ENCODE measurements at regions not wholly inside any gene's neighbourhood (a gene's known extent, or its start where the extent isn't known, plus 50 kb on each side); places are given as distances from the start of the nearest gene placed in this dataset.
"Not testable (repeated sequence)": the region's sequence is repeated elsewhere in the genome, so short reads cannot be mapped to it uniquely, and the experiment has no call there.

GRCh38 chr4:116539744-116540143 lies 545.6 kb downstream of the TRAM1L1 start:
- no peak overlapping the region for H3K4me3 ChIP-seq (ENCODE audit: low read depth, low read length)
- 93% methylated on average over 3 of the region's 3 CpGs for WGBS
- H3K27ac ChIP-seq (ENCODE audit: low read depth): no peak overlapping the region
- no peak for DNase-seq (ENCODE audit: extremely low spot score)
- no peaks in the 10 kb centered on the region for H3K4me1 ChIP-seq (ENCODE audit: insufficient read depth)
- peaks cover 1% of the 10 kb centered on the region for H3K36me3 ChIP-seq (ENCODE audit: insufficient read depth)

- DNase-seq (ENCODE audit: extremely low spot score): no peak
- Histone ChIP-seq H3K4me3 (ENCODE audit: low read depth, low read length) (no peak overlapping the region), H3K36me3 (ENCODE audit: insufficient read depth) (peaks cover 1% of the 10 kb centered on the region), H3K4me1 (ENCODE audit: insufficient read depth) (no peaks in the 10 kb centered on the region), H3K27ac (ENCODE audit: low read depth) (no peak overlapping the region)
These were observed 547.5 kb downstream of the TRAM1L1 start for GRCh38 chr4:116537828-116538227.

- H3K36me3 ChIP-seq (ENCODE audit: insufficient read depth); H3K27ac ChIP-seq (ENCODE audit: low read depth); H3K4me3 ChIP-seq (ENCODE audit: low read depth, low read length); H3K4me1 ChIP-seq (ENCODE audit: insufficient read depth); DNase-seq (ENCODE audit: extremely low spot score): not testable (repeated sequence)
- WGBS: 91% methylated on average over 6 of the region's 6 CpGs
These were observed 549.4 kb downstream of the TRAM1L1 start for GRCh38 chr4:116536024-116536423.

- 52% methylated on average over 5 of the region's 5 CpGs for WGBS
- Histone ChIP-seq H3K4me3 (ENCODE audit: low read depth, low read length) (no peak overlapping the region), H3K27ac (ENCODE audit: low read depth) (no peak overlapping the region), H3K4me1 (ENCODE audit: insufficient read depth) (no peaks in the 10 kb centered on the region), H3K36me3 (ENCODE audit: insufficient read depth) (peaks cover under 1% of the 10 kb centered on the region)
- no peak for DNase-seq (ENCODE audit: extremely low spot score)
These were observed 553.5 kb downstream of the TRAM1L1 start for GRCh38 chr4:116531870-116532269.

- DNase-seq (ENCODE audit: extremely low spot score): no peak
- Histone ChIP-seq H3K4me1 (ENCODE audit: insufficient read depth) (no peaks in the 10 kb centered on the region), H3K4me3 (ENCODE audit: low read depth, low read length) (no peak overlapping the region), H3K36me3 (ENCODE audit: insufficient read depth) (no peaks in the 10 kb centered on the region), H3K27ac (ENCODE audit: low read depth) (no peak overlapping the region)
- WGBS: 82% methylated on average over 3 of the region's 3 CpGs
These were observed 554.4 kb downstream of the TRAM1L1 start for GRCh38 chr4:116531026-116531425.

GRCh38 chr4:116530048-116530447 lies 555.3 kb downstream of the TRAM1L1 start:
- Histone ChIP-seq H3K4me1 (ENCODE audit: insufficient read depth) (no peaks in the 10 kb centered on the region), H3K27ac (ENCODE audit: low read depth) (no peak overlapping the region), H3K4me3 (ENCODE audit: low read depth, low read length) (no peak overlapping the region), H3K36me3 (ENCODE audit: insufficient read depth) (no peaks in the 10 kb centered on the region)
- no peak for DNase-seq (ENCODE audit: extremely low spot score)
- 48% methylated on average over 2 of the region's 2 CpGs for WGBS

- Histone ChIP-seq H3K36me3 (ENCODE audit: insufficient read depth) (no peaks in the 10 kb centered on the region), H3K4me1 (ENCODE audit: insufficient read depth) (no peaks in the 10 kb centered on the region), H3K27ac (ENCODE audit: low read depth) (no peak overlapping the region), H3K4me3 (ENCODE audit: low read depth, low read length) (no peak overlapping the region)
- WGBS: 94% methylated on average over 1 of the region's 1 CpG
- no peak for DNase-seq (ENCODE audit: extremely low spot score)
These were observed 556.2 kb downstream of the TRAM1L1 start for GRCh38 chr4:116529129-116529528.

- DNase-seq (ENCODE audit: extremely low spot score): no peak
- H3K4me1 ChIP-seq (ENCODE audit: insufficient read depth): no peaks in the 10 kb centered on the region
- H3K36me3 ChIP-seq (ENCODE audit: insufficient read depth): no peaks in the 10 kb centered on the region
- H3K27ac ChIP-seq (ENCODE audit: low read depth): no peak overlapping the region
- no peak overlapping the region for H3K4me3 ChIP-seq (ENCODE audit: low read depth, low read length)
These were observed 562.5 kb downstream of the TRAM1L1 start for GRCh38 chr4:116522922-116523321.

- Histone ChIP-seq H3K4me1 (ENCODE audit: insufficient read depth) (no peaks in the 10 kb centered on the region), H3K4me3 (ENCODE audit: low read depth, low read length) (no peak overlapping the region), H3K36me3 (ENCODE audit: insufficient read depth) (no peaks in the 10 kb centered on the region), H3K27ac (ENCODE audit: low read depth) (no peak overlapping the region)
- DNase-seq (ENCODE audit: extremely low spot score): no peak
- WGBS: 70% methylated on average over 3 of the region's 3 CpGs
These were observed 564.5 kb downstream of the TRAM1L1 start for GRCh38 chr4:116520886-116521285.

- no peaks in the 10 kb centered on the region for H3K4me1 ChIP-seq (ENCODE audit: insufficient read depth)
- no peak overlapping the region for H3K4me3 ChIP-seq (ENCODE audit: low read depth, low read length)
- no peak for DNase-seq (ENCODE audit: extremely low spot score)
- no peak overlapping the region for H3K27ac ChIP-seq (ENCODE audit: low read depth)
- peaks cover 2% of the 10 kb centered on the region for H3K36me3 ChIP-seq (ENCODE audit: insufficient read depth)
- WGBS: 84% methylated on average over 2 of the region's 2 CpGs
These were observed 568.7 kb downstream of the TRAM1L1 start for GRCh38 chr4:116516711-116517110.

- no peak for DNase-seq (ENCODE audit: extremely low spot score)
- peaks cover 2% of the 10 kb centered on the region for H3K36me3 ChIP-seq (ENCODE audit: insufficient read depth)
- no peaks in the 10 kb centered on the region for H3K4me1 ChIP-seq (ENCODE audit: insufficient read depth)
- H3K4me3 ChIP-seq (ENCODE audit: low read depth, low read length): no peak overlapping the region
- 65% methylated on average over 1 of the region's 1 CpG for WGBS
- H3K27ac ChIP-seq (ENCODE audit: low read depth): no peak overlapping the region
These were observed 569.4 kb downstream of the TRAM1L1 start for GRCh38 chr4:116515959-116516358.

- H3K4me1 ChIP-seq (ENCODE audit: insufficient read depth): no peaks in the 10 kb centered on the region
- WGBS: 60% methylated on average over 3 of the region's 3 CpGs
- no peak overlapping the region for H3K27ac ChIP-seq (ENCODE audit: low read depth)
- no peak overlapping the region for H3K4me3 ChIP-seq (ENCODE audit: low read depth, low read length)
- DNase-seq (ENCODE audit: extremely low spot score): no peak
- H3K36me3 ChIP-seq (ENCODE audit: insufficient read depth): peaks cover 2% of the 10 kb centered on the region
These were observed 572.8 kb downstream of the TRAM1L1 start for GRCh38 chr4:116512552-116512951.

GRCh38 chr4:116501954-116502353 lies 583.4 kb downstream of the TRAM1L1 start:
- Histone ChIP-seq H3K36me3 (ENCODE audit: insufficient read depth) (no peaks in the 10 kb centered on the region), H3K4me3 (ENCODE audit: low read depth, low read length) (no peak overlapping the region), H3K4me1 (ENCODE audit: insufficient read depth) (no peaks in the 10 kb centered on the region), H3K27ac (ENCODE audit: low read depth) (no peak overlapping the region)
- 80% methylated on average over 4 of the region's 4 CpGs for WGBS
- DNase-seq (ENCODE audit: extremely low spot score): no peak

- H3K36me3 ChIP-seq (ENCODE audit: insufficient read depth): no peaks in the 10 kb centered on the region
- DNase-seq (ENCODE audit: extremely low spot score): no peak
- H3K27ac ChIP-seq (ENCODE audit: low read depth): no peak overlapping the region
- H3K4me3 ChIP-seq (ENCODE audit: low read depth, low read length): no peak overlapping the region
- WGBS: 76% methylated on average over 2 of the region's 2 CpGs
- H3K4me1 ChIP-seq (ENCODE audit: insufficient read depth): no peaks in the 10 kb centered on the region
These were observed 585.2 kb downstream of the TRAM1L1 start for GRCh38 chr4:116500225-116500624.

GRCh38 chr4:116489739-116490138 lies 595.6 kb downstream of the TRAM1L1 start:
- Histone ChIP-seq H3K36me3 (ENCODE audit: insufficient read depth) (no peaks in the 10 kb centered on the region), H3K4me3 (ENCODE audit: low read depth, low read length) (no peak overlapping the region), H3K4me1 (ENCODE audit: insufficient read depth) (no peaks in the 10 kb centered on the region), H3K27ac (ENCODE audit: low read depth) (no peak overlapping the region)
- no peak for DNase-seq (ENCODE audit: extremely low spot score)

All from urinary bladder (tissue), 3 donors.